GM21381 (cell line): ENCODE measurements at regions not wholly inside any gene's neighbourhood (a gene's known extent, or its start where the extent isn't known, plus 50 kb on each side); places are given as distances from the start of the nearest gene placed in this dataset.
"Not testable (repeated sequence)": the region's sequence is repeated elsewhere in the genome, so short reads cannot be mapped to it uniquely, and the experiment has no call there.

Source experiments
- ATAC-seq: cut with Tn5 transposase; IDR thresholded peaks from one replicate; pipeline ENCODE4 v1.9.1; 2021; ENCODE audit warnings: mild to moderate bottlenecking, moderate library complexity; ENCODE audit not compliant: unreplicated experiment

DNA sequence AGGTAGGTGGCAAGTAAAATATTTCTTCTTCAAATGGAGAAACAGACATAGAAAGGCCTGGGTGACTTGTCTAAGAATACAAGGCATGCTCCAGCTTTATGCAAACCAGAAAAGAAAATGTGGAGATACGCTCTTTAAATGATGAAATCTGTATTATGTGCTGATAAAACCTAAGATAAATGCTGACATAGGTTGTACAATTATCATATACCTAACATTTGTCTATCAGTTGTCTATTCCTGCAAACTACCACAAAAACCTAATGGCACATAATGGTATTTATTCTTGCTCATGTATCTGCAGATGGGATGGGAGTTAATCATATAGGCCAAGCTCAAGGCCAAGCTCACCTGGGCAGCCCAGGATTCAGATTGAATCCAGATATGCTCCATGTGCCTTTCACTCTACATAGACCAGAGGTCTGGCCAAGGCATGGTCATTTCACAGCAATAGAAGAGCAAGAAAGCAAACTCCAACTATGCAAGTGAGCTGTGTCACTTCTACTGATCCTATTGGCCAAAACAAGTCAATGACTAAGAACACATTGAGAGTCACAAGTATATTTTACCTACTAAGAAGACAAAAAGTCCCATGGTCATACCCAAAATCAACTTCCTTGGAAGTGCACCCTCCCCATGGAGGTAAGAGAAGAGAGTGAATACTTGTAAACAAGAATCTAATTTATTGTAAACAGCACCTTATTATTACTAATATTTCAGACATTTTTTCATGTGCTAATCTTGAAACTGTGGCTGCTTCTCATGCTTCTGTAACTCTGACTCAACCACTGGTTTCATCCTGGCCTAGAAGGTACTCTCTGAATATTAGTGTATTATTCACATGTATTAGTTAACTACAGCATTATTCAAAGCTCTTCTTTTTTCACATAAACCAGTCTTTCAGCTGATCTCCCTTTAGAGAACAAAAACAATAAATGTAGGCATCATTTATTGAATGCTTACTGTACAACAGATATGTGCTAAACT is 270.7 kb upstream of the SOX9 start:
- no peak for ATAC-seq

- no peak for ATAC-seq
Observed at GRCh38 chr17:71850812-71851211, 270.0 kb upstream of the SOX9 start.

GRCh38 chr17:71855010-71855409 is 265.8 kb upstream of the SOX9 start:
- ATAC-seq = no peak

GRCh38 chr17:71864755-71865154 is 256.1 kb upstream of the SOX9 start:
- no peak for ATAC-seq

- ATAC-seq = no peak
Observed at GRCh38 chr17:71866095-71866494, 254.7 kb upstream of the SOX9 start.

GRCh38 chr17:71869293-71869692 is 251.5 kb upstream of the SOX9 start:
- no peak for ATAC-seq

GRCh38 chr17:71869841-71870545 is 250.8 kb upstream of the SOX9 start:
- no peak for ATAC-seq

DNA sequence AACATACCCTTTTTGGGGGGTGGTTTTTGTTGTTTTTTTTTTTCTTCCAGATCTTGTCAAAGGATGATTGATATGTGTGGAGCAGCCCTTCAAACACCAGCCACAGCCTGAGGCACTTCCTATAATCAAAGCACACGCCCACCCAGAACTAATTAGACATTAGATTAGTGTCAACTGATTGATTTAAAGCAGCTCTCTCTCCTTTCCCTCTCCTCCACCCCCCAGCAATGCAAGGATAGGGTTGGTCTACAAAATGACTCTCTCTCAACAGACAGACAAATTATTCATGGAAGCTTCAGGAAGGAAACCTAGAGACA is 250.3 kb upstream of the SOX9 start:
- no peak for ATAC-seq

- no peak for ATAC-seq
Observed at GRCh38 chr17:71872843-71873485, 247.9 kb upstream of the SOX9 start.

DNA sequence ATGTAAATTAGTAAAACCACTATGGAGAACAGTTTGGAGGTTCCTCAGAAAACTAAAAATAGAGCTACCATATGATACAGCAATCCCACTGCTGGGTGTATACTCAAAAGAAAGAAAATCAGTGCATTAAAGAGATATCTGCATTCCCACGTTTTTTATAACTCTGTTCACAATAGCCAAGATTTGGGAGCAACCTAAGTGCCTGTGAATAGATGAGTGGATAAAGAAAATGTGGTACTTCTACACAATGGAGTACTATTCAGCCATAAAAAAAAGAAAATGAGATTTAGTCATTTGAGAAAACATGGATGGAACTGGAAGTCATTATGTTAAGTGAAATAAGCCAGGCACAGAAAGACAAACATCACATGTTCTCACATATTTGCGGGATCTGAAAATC is 246.0 kb upstream of the SOX9 start:
- not testable (repeated sequence) for ATAC-seq

DNA sequence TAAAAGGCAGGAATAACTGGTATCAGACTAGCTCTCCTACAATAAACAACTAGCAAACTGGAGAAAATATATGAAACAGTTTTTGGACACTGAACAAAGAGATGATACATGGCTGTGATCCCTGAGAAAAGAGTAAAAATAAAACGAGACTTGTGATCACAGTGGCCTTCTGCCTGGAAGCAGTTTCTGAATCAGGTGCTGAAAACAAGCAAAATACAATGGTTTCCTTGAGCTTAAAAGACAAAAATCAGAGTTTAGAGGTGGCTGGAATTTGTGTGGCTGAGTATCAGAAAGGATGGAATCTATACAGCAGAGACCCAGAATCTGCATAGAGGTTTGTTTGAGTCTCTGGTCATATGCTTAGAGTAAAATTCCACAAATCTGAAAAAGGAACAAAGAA is 242.5 kb upstream of the SOX9 start:
- no peak for ATAC-seq

- no peak for ATAC-seq
Observed at GRCh38 chr17:71878998-71879397, 241.8 kb upstream of the SOX9 start.

DNA sequence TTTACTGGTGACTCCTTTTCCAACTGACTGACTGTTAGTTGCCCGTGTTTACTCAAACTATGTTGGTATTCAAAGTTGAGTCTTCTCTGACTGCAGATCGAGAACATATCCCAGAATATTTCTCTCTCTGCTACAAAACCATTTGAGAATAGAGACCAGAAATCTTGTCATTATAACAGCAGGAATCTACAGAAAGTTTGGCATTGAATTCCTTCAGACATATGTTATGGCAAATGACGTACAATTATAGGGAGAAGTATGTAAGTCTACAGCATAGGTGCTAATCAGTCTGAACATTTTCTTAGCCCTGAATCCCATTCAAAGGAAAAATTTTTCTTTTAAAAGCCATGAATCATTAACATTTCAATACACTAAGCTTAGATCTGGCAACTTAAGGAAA is 239.8 kb upstream of the SOX9 start:
- ATAC-seq = no peak

GRCh38 chr17:71881581-71881980 is 239.2 kb upstream of the SOX9 start:
- ATAC-seq = no peak

GRCh38 chr17:71883258-71883657 is 237.6 kb upstream of the SOX9 start:
- no peak for ATAC-seq

- ATAC-seq = no peak
Observed at GRCh38 chr17:71883845-71884244, 237.0 kb upstream of the SOX9 start.

GRCh38 chr17:71885662-71886061 is 235.2 kb upstream of the SOX9 start:
- ATAC-seq = no peak

DNA sequence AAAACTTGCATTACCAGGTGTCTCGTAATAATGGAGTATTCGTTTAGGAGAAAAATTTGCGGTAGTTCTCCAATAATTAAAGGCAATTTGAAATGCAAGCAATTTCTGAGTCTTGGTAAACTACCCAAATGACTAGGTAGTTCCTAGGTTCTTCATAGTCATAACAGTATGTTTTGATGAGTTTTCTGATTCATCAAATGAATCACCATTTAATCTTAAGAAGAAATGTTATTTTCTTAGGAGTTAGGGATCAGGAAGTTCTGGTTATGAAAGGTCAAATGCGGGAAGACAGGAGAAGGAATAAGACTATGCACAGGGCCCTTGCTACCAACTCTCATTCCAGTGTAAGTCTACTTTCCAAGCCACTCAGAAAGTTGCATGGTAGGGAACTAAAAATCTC is 221.5 kb upstream of the SOX9 start:
- no peak for ATAC-seq

- no peak for ATAC-seq
Observed at GRCh38 chr17:71900621-71901229, 220.1 kb upstream of the SOX9 start.

DNA sequence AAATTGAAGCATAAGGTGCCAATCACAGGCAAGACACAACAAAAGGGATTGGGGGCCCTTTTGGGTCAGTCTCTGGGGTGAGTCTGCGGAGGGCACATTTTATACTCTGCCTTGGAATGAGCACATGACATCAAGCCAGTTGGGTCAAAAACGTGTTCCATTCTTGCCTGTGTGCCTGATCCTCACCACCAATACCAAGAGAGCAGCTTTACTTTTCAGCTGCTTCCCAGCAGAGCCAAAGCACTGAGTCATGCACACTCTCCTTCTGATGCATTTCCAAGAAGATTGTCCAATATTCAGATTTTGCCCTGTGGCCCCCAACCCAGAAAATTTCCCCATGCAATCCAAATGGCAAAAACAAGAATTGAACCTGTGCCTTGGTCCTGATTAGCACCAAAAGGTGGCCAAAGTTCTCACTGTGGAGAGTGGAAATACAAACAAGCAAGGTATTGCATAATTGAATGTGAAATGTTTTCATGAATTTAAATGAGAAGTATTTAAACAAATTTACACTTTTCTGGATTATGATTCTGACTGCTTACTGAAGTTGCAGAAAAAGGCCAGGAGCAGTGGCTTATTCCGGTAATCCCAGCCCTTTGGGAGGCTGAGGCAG is 217.8 kb upstream of the SOX9 start:
- no peak for ATAC-seq
